Esophagus squamous epithelium (tissue), 5 donors: ENCODE measurements at regions not wholly inside any gene's neighbourhood (a gene's known extent, or its start where the extent isn't known, plus 50 kb on each side); places are given as distances from the start of the nearest gene placed in this dataset.

Source experiments
- DNase-seq: peaks from one replicate; lab custom pipeline; 2025; lab: John Stamatoyannopoulos, UW
- H3K27ac ChIP-seq, 4 donors: fragments of 200-600 bp; sonication (generic); one replicate each; pipeline ENCODE4 v1.5.1; 2016 to 2019; ENCODE audit warnings: mild to moderate bottlenecking in 1 of 4
- H3K27me3 ChIP-seq, 4 donors: fragments of 200-600 bp; sonication (generic); 1 replicate in 3 of 4; 2 replicates in 1 of 4; pipeline versions ENCODE4 v1.5.1 to v1.6.0; 2017 to 2021; ENCODE audit warnings: antibody characterized with exemption in 1 of 4
- H3K36me3 ChIP-seq, 3 donors: fragments of 200-600 bp; sonication (generic); one replicate each; pipeline ENCODE4 v1.5.1; 2016 to 2019
- H3K4me1 ChIP-seq, 3 donors: fragments of 200-600 bp; sonication (generic); one replicate each; pipeline ENCODE4 v1.5.1; 2017 to 2019
- H3K4me3 ChIP-seq, 4 donors: fragments of 200-600 bp; sonication (generic); 1 replicate in 3 of 4; 2 replicates in 1 of 4; pipeline ENCODE4 v1.5.1; 2016 to 2019; ENCODE audit warnings: mild to moderate bottlenecking in 2 of 4, moderate library complexity in 1 of 4
- H3K9me3 ChIP-seq, 3 donors: fragments of 200-600 bp; sonication (generic); one replicate each; pipeline ENCODE4 v1.5.1; 2016 to 2019
- POLR2A ChIP-seq, 4 donors: fragments of 450-650 bp; IDR thresholded peaks; one replicate each; pipeline ENCODE4 v1.6.1; 2017; ENCODE audit warnings: antibody characterized with exemption in 4 of 4, mild to moderate bottlenecking in 4 of 4, moderate library complexity in 3 of 4
- WGBS, 2 donors: methylation state at CpG; one replicate each; pipeline ENCODE4 v1.1.5; 2018; 5-methylcytosine and 5-hydroxymethylcytosine counted together
- intact Hi-C: fragments of 100-400 bp; cut with DNase I; formaldehyde crosslinking; loops from one replicate; pipeline ENCODE4 v1.15.0; 2022
- TF ChIP-seq, protein P1 (sequence below), 6 experiments: fragments of 450-650 bp in 4 of 6; fragments of 200-600 bp in 2 of 6; sonication (generic) in 2 of 6; IDR thresholded peaks; one replicate each; pipeline ENCODE4 v1.5.1; 2016 to 2019; ENCODE audit warnings: antibody characterized with exemption in 6 of 6, mild to moderate bottlenecking in 4 of 6, moderate library complexity in 4 of 6
- donor health status: DM: yes; HTN: yes; CAD: no.

DNA sequence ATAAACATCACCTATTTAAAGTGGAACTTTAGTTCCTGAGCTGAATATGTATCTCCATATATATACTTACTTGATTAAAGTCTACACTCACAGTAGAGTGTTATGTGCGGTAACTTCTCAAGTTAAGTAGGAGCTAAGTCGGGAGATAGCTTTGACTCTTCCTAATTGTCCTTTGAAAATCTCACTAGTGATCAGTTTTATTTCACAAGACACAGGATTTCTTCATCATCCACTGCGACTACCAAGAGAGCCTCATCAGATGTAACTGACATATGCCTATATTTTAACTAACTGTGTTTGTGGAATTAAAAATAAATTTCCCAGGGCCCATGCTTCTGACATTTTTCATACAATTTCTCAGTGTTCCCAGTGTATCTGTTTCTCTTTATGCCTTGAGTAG lies 1664.0 kb downstream of the EFNB2 start:
- Histone ChIP-seq H3K4me1 (no peaks in the 10 kb centered on the region), H3K27ac (no peak overlapping the region), H3K9me3 (no peaks in the 10 kb centered on the region), H3K27me3 (no peaks in the 10 kb centered on the region), H3K36me3 (no peaks in the 10 kb centered on the region), H3K4me3 (no peak overlapping the region)
- intact Hi-C loops = no loop called here
- TF ChIP-seq, protein P1, sequence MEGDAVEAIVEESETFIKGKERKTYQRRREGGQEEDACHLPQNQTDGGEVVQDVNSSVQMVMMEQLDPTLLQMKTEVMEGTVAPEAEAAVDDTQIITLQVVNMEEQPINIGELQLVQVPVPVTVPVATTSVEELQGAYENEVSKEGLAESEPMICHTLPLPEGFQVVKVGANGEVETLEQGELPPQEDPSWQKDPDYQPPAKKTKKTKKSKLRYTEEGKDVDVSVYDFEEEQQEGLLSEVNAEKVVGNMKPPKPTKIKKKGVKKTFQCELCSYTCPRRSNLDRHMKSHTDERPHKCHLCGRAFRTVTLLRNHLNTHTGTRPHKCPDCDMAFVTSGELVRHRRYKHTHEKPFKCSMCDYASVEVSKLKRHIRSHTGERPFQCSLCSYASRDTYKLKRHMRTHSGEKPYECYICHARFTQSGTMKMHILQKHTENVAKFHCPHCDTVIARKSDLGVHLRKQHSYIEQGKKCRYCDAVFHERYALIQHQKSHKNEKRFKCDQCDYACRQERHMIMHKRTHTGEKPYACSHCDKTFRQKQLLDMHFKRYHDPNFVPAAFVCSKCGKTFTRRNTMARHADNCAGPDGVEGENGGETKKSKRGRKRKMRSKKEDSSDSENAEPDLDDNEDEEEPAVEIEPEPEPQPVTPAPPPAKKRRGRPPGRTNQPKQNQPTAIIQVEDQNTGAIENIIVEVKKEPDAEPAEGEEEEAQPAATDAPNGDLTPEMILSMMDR (IDR thresholded peaks at IDR 0.05) = no peak
- TF ChIP-seq POLR2A (IDR thresholded peaks at IDR 0.05) = no peak
- no peak for DNase-seq
- 76 to 88% methylated on average over 3 of the region's 3 CpGs for WGBS, 2 donors

DNA sequence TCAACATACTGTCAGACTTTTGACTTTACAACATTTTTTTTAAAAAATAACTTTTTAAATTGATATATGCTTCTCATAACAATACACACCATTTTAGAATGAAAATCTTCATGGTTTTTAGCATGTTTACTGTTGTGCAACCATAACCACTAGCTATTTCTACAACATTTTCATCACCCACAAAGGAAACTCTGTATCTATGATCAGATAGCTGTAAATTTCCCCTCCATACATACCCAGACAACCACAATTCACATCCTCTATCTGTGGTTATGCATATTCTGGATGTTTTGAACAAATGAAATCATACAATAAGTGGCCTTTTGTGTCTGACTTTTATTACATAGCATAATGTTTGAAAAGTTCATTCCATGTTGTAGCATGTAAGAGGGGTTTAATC lies 1666.0 kb downstream of the EFNB2 start:
- no peaks in the 10 kb centered on the region for H3K27me3 ChIP-seq
- no peak overlapping the region for H3K4me3 ChIP-seq
- TF ChIP-seq, protein P1 (IDR thresholded peaks at IDR 0.05) = no peak
- no peak for DNase-seq
- H3K36me3 ChIP-seq = no peaks in the 10 kb centered on the region
- intact Hi-C loops = no loop called here
- H3K4me1 ChIP-seq = no peaks in the 10 kb centered on the region
- no peak overlapping the region for H3K27ac ChIP-seq
- H3K9me3 ChIP-seq = no peaks in the 10 kb centered on the region

DNA sequence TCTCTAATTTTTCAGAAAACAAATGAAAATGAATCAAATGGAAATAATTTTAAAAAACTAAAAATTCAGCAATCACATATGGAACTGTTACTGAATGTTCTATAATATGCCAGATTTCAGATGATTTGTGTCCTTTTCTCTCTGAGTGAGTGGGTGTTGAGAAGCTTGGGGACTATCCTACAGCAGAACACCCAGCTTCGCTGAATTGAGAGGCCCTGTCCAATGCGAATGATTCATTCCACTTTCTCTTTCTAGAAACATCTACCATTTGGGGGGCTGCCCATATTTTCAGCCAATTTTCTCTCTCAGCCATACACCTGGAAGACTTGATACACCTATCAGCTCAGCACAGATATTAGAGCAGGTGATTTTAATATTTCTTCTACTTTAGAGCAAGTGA lies 1666.7 kb downstream of the EFNB2 start:
- no peaks in the 10 kb centered on the region for H3K27me3 ChIP-seq
- no peak for DNase-seq
- WGBS, 2 donors = 36 to 62% methylated on average over 2 of the region's 2 CpGs
- no peak for TF ChIP-seq POLR2A (IDR thresholded peaks at IDR 0.05)
- TF ChIP-seq, protein P1 (IDR thresholded peaks at IDR 0.05) = no peak
- H3K27ac ChIP-seq = no peak overlapping the region
- H3K4me1 ChIP-seq = no peaks in the 10 kb centered on the region
- intact Hi-C loops = no loop called here
- H3K9me3 ChIP-seq = no peaks in the 10 kb centered on the region
- no peaks in the 10 kb centered on the region for H3K36me3 ChIP-seq
- no peak overlapping the region for H3K4me3 ChIP-seq

DNA sequence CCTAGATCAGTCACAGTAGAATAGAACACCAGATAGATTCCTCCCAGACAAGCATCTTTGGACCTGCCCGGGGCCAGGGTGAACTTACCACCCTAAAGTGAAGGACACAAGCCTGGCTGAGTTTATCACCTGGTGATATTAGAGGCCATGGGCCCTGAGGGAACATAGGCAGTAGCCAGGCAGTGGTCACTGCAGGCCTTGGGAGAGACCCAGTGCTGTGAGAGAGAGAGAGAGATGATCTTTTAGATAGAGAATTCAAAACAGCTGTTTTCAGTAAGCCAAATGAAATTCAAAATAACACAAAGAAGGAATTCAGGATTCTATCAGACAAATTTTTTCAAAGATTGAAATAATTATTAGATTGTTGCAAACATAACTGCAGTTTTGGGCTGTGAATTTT lies 1679.9 kb downstream of the EFNB2 start:
- no peaks in the 10 kb centered on the region for H3K27me3 ChIP-seq
- no peak for TF ChIP-seq POLR2A (IDR thresholded peaks at IDR 0.05)
- TF ChIP-seq, protein P1 (IDR thresholded peaks at IDR 0.05) = no peak
- H3K4me3 ChIP-seq = no peak overlapping the region
- H3K4me1 ChIP-seq = no peaks in the 10 kb centered on the region
- H3K36me3 ChIP-seq = no peaks in the 10 kb centered on the region
- intact Hi-C loops = no loop called here
- no peaks in the 10 kb centered on the region for H3K9me3 ChIP-seq
- WGBS, 2 donors = 100% methylated on average over 1 of the region's 1 CpG; no CpG with 5 or more reads in 1 of the 2 donors
- H3K27ac ChIP-seq = no peak overlapping the region
- no peak for DNase-seq

DNA sequence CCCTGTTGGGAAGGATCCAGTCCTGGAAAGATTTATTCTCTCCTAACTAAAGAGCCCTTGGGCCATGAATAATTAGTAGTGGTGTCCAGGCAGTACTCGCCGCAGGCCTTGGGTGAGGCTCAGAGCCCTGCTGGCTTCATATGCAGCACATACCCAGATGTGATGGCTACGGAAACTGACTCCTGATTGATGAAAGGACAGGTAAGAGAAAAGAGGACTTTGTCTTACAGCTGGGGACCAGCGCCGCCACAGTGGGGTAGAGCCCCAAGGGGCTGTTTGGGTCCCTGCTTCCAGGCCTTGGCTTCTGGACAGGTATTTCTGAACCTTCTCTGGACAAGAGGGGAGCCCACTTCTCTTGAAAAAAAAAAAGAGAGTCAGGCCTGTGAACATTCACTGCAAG lies 1680.8 kb downstream of the EFNB2 start:
- TF ChIP-seq POLR2A (IDR thresholded peaks at IDR 0.05) = no peak
- TF ChIP-seq, protein P1 (IDR thresholded peaks at IDR 0.05) = no peak
- no peaks in the 10 kb centered on the region for H3K9me3 ChIP-seq
- no peaks in the 10 kb centered on the region for H3K4me1 ChIP-seq
- no peaks in the 10 kb centered on the region for H3K27me3 ChIP-seq
- intact Hi-C loops = no loop called here
- no peak overlapping the region for H3K27ac ChIP-seq
- H3K36me3 ChIP-seq = no peaks in the 10 kb centered on the region
- 92 to 100% methylated on average over 3 to 5 of the region's 5 CpGs for WGBS, 2 donors
- DNase-seq = no peak
- no peak overlapping the region for H3K4me3 ChIP-seq
